SK-N-SH (cell line): ENCODE measurements at regions not wholly inside any gene's neighbourhood (a gene's known extent, or its start where the extent isn't known, plus 50 kb on each side); places are given as distances from the start of the nearest gene placed in this dataset.

Experiments used
- CTCF ChIA-PET: fragments of 300-600, 350-600 bp; formaldehyde crosslinking; extraction: SDS; loops from one replicate; lab custom pipeline; 2021; lab: Yijun Ruan, JAX
- POLR2A ChIA-PET: fragments of 350-600 bp; sonication (Branson Sonifier 250); formaldehyde crosslinking; extraction: SDS; loops from one replicate; lab custom pipeline; 2020; ENCODE audit warnings: antibody characterized with exemption, inconsistent platforms; lab: Yijun Ruan, JAX
- DNase-seq: peaks from one replicate; pipeline ENCODE4 v3.0.0; 2012
- H2AFZ ChIP-seq: fragments of 200-600 bp; sonication (generic); 2 replicates; pipeline ENCODE4 v1.8.1; 2016; ENCODE audit warnings: antibody characterized with exemption, mild to moderate bottlenecking, low read depth
- H3F3A ChIP-seq: fragments of 200-600 bp; sonication (generic); replicated peaks from 2 replicates; pipeline ENCODE3; 2016; ENCODE audit warnings: antibody characterized with exemption, mild to moderate bottlenecking; ENCODE audit not compliant: insufficient read depth
- H3K27ac ChIP-seq, 2 experiments: fragments of 200-500 bp in 1 of 2; fragments of 200-600 bp in 1 of 2; sonication (Bioruptor generic) in 1 of 2; sonication (generic), shearing (Covaris generic) in 1 of 2; 2 replicates each; pipeline versions ENCODE4 v1.5.1 to v1.6.1; 2014 to 2016; ENCODE audit warnings: low read depth in 2 of 2, inconsistent platforms in 1 of 2, low read length in 1 of 2, mild to moderate bottlenecking in 1 of 2, mixed read lengths in 1 of 2
- H3K27me3 ChIP-seq: fragments of 200-600 bp; sonication (generic), shearing (Covaris generic); 2 replicates; pipeline ENCODE4 v1.6.1; 2016; ENCODE audit warnings: mixed run types; ENCODE audit not compliant: insufficient read depth
- H3K36me3 ChIP-seq, 2 experiments: fragments of 200-500 bp in 1 of 2; fragments of 200-600 bp in 1 of 2; sonication (Bioruptor generic) in 1 of 2; sonication (generic) in 1 of 2; replicated peaks in 1 of 2; 2 replicates each; pipeline versions ENCODE3 to v1.5.1; 2014 to 2016; ENCODE audit warnings: low read length in 1 of 2, mild to moderate bottlenecking in 1 of 2; ENCODE audit not compliant: insufficient read depth in 2 of 2, control insufficient read depth in 1 of 2
- H3K4me1 ChIP-seq, 2 experiments: fragments of 200-500 bp in 1 of 2; fragments of 200-600 bp in 1 of 2; sonication (Bioruptor generic) in 1 of 2; sonication (generic), shearing (Covaris generic) in 1 of 2; 2 replicates each; pipeline versions ENCODE4 v1.5.1 to v1.6.1; 2014 to 2016; ENCODE audit warnings: low read depth in 1 of 2, low read length in 1 of 2, mixed run types in 1 of 2; ENCODE audit not compliant: insufficient read depth in 2 of 2, control insufficient read depth in 1 of 2
- H3K4me2 ChIP-seq: fragments of 200-600 bp; sonication (generic), shearing (Covaris generic); 2 replicates; pipeline ENCODE4 v1.6.1; 2017; ENCODE audit warnings: mixed run types
- H3K4me3 ChIP-seq, 2 experiments: fragments of 200-500 bp in 1 of 2; fragments of 200-600 bp in 1 of 2; sonication (Bioruptor generic) in 1 of 2; sonication (generic), shearing (Covaris generic) in 1 of 2; 2 replicates each; pipeline versions ENCODE4 v1.5.1 to v1.8.1; 2014 to 2016; ENCODE audit warnings: low read depth in 2 of 2, inconsistent platforms in 1 of 2, low read length in 1 of 2, mild to moderate bottlenecking in 1 of 2, mixed read lengths in 1 of 2, moderate library complexity in 1 of 2
- H3K79me2 ChIP-seq: fragments of 200-600 bp; sonication (generic); 2 replicates; pipeline ENCODE4 v1.8.1; 2017; ENCODE audit warnings: mild to moderate bottlenecking; ENCODE audit not compliant: insufficient read depth
- H3K9ac ChIP-seq: fragments of 200-600 bp; sonication (generic); 2 replicates; pipeline ENCODE4 v1.6.1; 2017; ENCODE audit warnings: mixed run types
- H3K9me2 ChIP-seq: fragments of 200-600 bp; sonication (generic); 2 replicates; pipeline ENCODE4 v1.6.1; 2017; ENCODE audit warnings: mixed run types
- H3K9me3 ChIP-seq: fragments of 200-600 bp; sonication (generic); 2 replicates; pipeline ENCODE4 v1.6.1; 2017; ENCODE audit warnings: mixed run types, mild to moderate bottlenecking, moderate library complexity
- H4K20me1 ChIP-seq: fragments of 200-600 bp; sonication (generic); 2 replicates; pipeline ENCODE4 v1.6.1; 2017; ENCODE audit warnings: mild to moderate bottlenecking, mixed run types; ENCODE audit not compliant: insufficient read depth
- CTCF ChIP-seq: fragments of 200-600 bp; sonication (generic); IDR thresholded peaks from 2 replicates; pipeline ENCODE4 v1.6.1; 2017; ENCODE audit warnings: antibody characterized with exemption, mild to moderate bottlenecking, moderate library complexity
- EP300 ChIP-seq, 2 experiments: IDR thresholded peaks; 2 replicates each; pipeline versions ENCODE4 v1.4.0 to v1.6.1; 2012; ENCODE audit warnings: borderline replicate concordance in 1 of 2, low read depth in 1 of 2, low read length in 1 of 2
- EZH2phosphoT487 ChIP-seq: fragments of 200-600 bp; sonication (generic); IDR thresholded peaks from 2 replicates; pipeline ENCODE4 v1.6.1; 2017; ENCODE audit warnings: low read depth, mixed run types, mild to moderate bottlenecking, antibody characterized with exemption, moderate library complexity, borderline replicate concordance
- FOXM1 ChIP-seq: IDR thresholded peaks from 2 replicates; pipeline ENCODE4 v1.4.0; 2012; ENCODE audit warnings: low read depth, mild to moderate bottlenecking
- JUND ChIP-seq: IDR thresholded peaks from 2 replicates; pipeline ENCODE4 v1.4.0; 2012
- MEF2A ChIP-seq: IDR thresholded peaks from 2 replicates; pipeline ENCODE4 v1.4.0; 2012; ENCODE audit warnings: low read depth, borderline replicate concordance
- NFIC ChIP-seq: IDR thresholded peaks from 2 replicates; pipeline ENCODE4 v1.4.0; 2012; ENCODE audit warnings: borderline replicate concordance
- NRF1 ChIP-seq: IDR thresholded peaks from 2 replicates; pipeline ENCODE4 v1.6.1; 2012; ENCODE audit warnings: low read depth, mild to moderate bottlenecking, low read length
- RXRA ChIP-seq: IDR thresholded peaks from 2 replicates; pipeline ENCODE4 v1.4.0; 2012; ENCODE audit warnings: low read depth, mild to moderate bottlenecking, borderline replicate concordance
- SIN3A ChIP-seq: IDR thresholded peaks from 2 replicates; pipeline ENCODE4 v1.6.1; 2012; ENCODE audit warnings: low read depth, mild to moderate bottlenecking, low read length, moderate library complexity, borderline replicate concordance
- SMC3 ChIP-seq: IDR thresholded peaks from 2 replicates; pipeline ENCODE4 v1.6.1; 2012; ENCODE audit warnings: low read depth, low read length, improper control_type of control experiment
- TAF1 ChIP-seq: IDR thresholded peaks from 2 replicates; pipeline ENCODE4 v1.6.1; 2012; ENCODE audit warnings: low read depth, mild to moderate bottlenecking, low read length, moderate library complexity, borderline replicate concordance
- USF2 ChIP-seq: fragments of 150-350 bp; IDR thresholded peaks from 2 replicates; pipeline ENCODE4 v1.6.1; 2017; ENCODE audit warnings: antibody characterized with exemption, low read length, low read depth, borderline replicate concordance
- ZBTB33 ChIP-seq: IDR thresholded peaks from 2 replicates; pipeline ENCODE4 v1.4.0; 2012; ENCODE audit warnings: low read depth, borderline replicate concordance
- WGBS: methylation state at CpG from one replicate; pipeline ENCODE4 v1.1.6; 2017; ENCODE audit warnings: low lambda C conversion rate; 5-methylcytosine and 5-hydroxymethylcytosine counted together
- TF ChIP-seq, protein P1 (sequence below): fragments of 150-350 bp; IDR thresholded peaks from 2 replicates; pipeline ENCODE4 v1.6.1; 2016; ENCODE audit warnings: mild to moderate bottlenecking, low read depth, low read length
- TF ChIP-seq, protein P2 (sequence below): IDR thresholded peaks from 2 replicates; pipeline ENCODE4 v1.4.0; 2012; ENCODE audit warnings: low read depth

DNA sequence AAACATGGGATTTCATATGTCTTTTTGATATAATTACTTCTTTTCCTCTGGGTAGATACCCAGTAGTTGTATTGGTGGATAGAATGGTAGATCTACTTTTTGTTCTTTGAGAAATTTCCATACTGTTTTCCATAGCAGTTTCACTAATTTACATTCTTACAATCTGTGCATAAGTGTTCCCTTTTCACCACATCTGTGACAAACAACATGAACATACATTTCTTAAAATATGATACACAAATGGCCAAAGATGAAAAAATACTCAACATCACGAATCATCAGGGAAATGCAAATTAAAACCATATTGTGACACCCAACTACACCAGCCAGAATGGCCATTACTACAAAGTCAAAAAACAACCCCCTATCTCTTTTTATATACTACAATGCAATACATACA is 1778.5 kb upstream of the ACO1 start:
- no peak for DNase-seq
- H3K36me3 ChIP-seq, result peaks cover 0 to 4% of the 10 kb centered on the region in 2 experiments
- H3K9me2 ChIP-seq, result no peaks in the 10 kb centered on the region
- POLR2A ChIA-PET, result no interaction called here
- H3K9me3 ChIP-seq, result no peaks in the 10 kb centered on the region
- no peaks in the 10 kb centered on the region for H3K27me3 ChIP-seq
- no peak overlapping the region for H3K4me3 ChIP-seq
- 56% methylated on average over 1 of the region's 1 CpG for whole genome bisulfite sequencing
- H2AFZ ChIP-seq, result no peak overlapping the region
- no peaks in the 10 kb centered on the region for H3K79me2 ChIP-seq
- TF ChIP-seq SMC3, result no peak
- no peak for TF ChIP-seq NFIC
- TF ChIP-seq, protein P1, sequence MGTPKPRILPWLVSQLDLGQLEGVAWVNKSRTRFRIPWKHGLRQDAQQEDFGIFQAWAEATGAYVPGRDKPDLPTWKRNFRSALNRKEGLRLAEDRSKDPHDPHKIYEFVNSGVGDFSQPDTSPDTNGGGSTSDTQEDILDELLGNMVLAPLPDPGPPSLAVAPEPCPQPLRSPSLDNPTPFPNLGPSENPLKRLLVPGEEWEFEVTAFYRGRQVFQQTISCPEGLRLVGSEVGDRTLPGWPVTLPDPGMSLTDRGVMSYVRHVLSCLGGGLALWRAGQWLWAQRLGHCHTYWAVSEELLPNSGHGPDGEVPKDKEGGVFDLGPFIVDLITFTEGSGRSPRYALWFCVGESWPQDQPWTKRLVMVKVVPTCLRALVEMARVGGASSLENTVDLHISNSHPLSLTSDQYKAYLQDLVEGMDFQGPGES, result no peak
- TF ChIP-seq NRF1, result no peak
- TF ChIP-seq, all 33 proteins: peak for 0
- Histone ChIP-seq H3K9ac (no peak overlapping the region), H3K4me2 (no peak overlapping the region), H3F3A (peaks cover 8% of the 10 kb centered on the region), H4K20me1 (no peaks in the 10 kb centered on the region), H3K4me1 (no peaks in the 10 kb centered on the region; a peak in 2 of 4 replicates), H3K27ac (no peak overlapping the region)
- CTCF ChIA-PET, result no interaction called here

DNA sequence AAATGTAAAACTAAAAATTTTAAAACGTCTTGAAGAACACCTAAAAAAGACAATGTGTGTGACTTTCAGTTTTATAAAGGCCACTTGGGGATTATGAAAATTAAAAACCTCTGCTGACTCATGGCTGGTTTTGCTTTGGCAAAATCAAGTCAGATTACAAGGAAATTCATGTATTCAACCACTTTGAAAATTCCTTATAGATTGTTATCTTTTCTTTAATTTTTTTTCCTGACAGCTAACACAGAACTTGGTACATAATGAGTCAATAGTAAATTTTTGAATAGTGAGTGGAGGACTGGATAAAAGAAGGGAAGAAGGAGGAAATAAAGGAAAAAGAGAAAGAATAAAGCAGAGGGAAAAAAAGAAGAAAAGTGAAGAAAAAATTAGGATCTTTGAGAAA is 1774.7 kb upstream of the ACO1 start:
- H3K4me2 ChIP-seq, result no peak overlapping the region
- H4K20me1 ChIP-seq, result no peaks in the 10 kb centered on the region
- no peak overlapping the region for H2AFZ ChIP-seq
- no peaks in the 10 kb centered on the region; the same call in 1 of the 2 replicates for H3K9me3 ChIP-seq
- peaks cover 8% of the 10 kb centered on the region for H3F3A ChIP-seq
- H3K27ac ChIP-seq, result no peak overlapping the region
- H3K9ac ChIP-seq, result no peak overlapping the region
- no peak overlapping the region for H3K4me3 ChIP-seq
- DNase-seq, result no peak
- no peaks in the 10 kb centered on the region for H3K27me3 ChIP-seq
- H3K9me2 ChIP-seq, result no peaks in the 10 kb centered on the region
- H3K4me1 ChIP-seq, result no peaks in the 10 kb centered on the region; a peak in 2 of 4 replicates
- ChIA-PET CTCF (no interaction called here), POLR2A (no interaction called here)
- no peaks in the 10 kb centered on the region for H3K79me2 ChIP-seq
- peaks cover 0 to 4% of the 10 kb centered on the region in 2 experiments for H3K36me3 ChIP-seq
- WGBS, result 60% methylated on average over 1 of the region's 1 CpG
- TF ChIP-seq, protein P2, sequence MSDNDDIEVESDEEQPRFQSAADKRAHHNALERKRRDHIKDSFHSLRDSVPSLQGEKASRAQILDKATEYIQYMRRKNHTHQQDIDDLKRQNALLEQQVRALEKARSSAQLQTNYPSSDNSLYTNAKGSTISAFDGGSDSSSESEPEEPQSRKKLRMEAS, result no peak
- TF ChIP-seq CTCF, result no peak
- TF ChIP-seq EZH2phosphoT487, result no peak
- TF ChIP-seq TAF1, result no peak
- no peak for TF ChIP-seq ZBTB33
- TF ChIP-seq RXRA, result no peak
- TF ChIP-seq USF2, result no peak
- no peak for TF ChIP-seq FOXM1
- no peak for TF ChIP-seq SIN3A
- TF ChIP-seq EP300 (IDR thresholded peaks at IDR 0.05; ENCODE audit: borderline replicate concordance in 1 of 2, low read depth in 1 of 2, low read length in 1 of 2), result peak in 1 of 2 experiments; percentile 49; a peak in 1 of 4 replicates
- no peak for TF ChIP-seq MEF2A
- TF ChIP-seq, protein P1, result no peak
- TF ChIP-seq NRF1, result no peak
- TF ChIP-seq JUND, result peak; percentile 53
